ENCODE measurements at regions not wholly inside any gene's neighbourhood (a gene's known extent, or its start where the extent isn't known, plus 50 kb on each side); places are given as distances from the start of the nearest gene placed in this dataset.

GRCh38 chr1:81119319-81119718, 681.4 kb upstream of the ADGRL2 start:
- no peak overlapping the region for H3K4me3 ChIP-seq (ENCODE audit: low read depth, low read length, poor library complexity, severe bottlenecking)
- no peaks in the 10 kb centered on the region for H3K79me2 ChIP-seq (ENCODE audit: insufficient read depth, low read length)
- no peaks in the 10 kb centered on the region for H3K4me1 ChIP-seq (ENCODE audit: insufficient read depth, low read length, severe bottlenecking)
- H3F3A ChIP-seq (ENCODE audit: insufficient read depth, low read length), result no peaks in the 10 kb centered on the region
- no peak overlapping the region for H3K4me2 ChIP-seq (ENCODE audit: low read length)
- H3K9me2 ChIP-seq (ENCODE audit: low read depth, low read length), result no peaks in the 10 kb centered on the region
- TF ChIP-seq EZH2 (IDR thresholded peaks at IDR 0.05; ENCODE audit: borderline replicate concordance, low read length) (no peak), CTCF (IDR thresholded peaks at IDR 0.05; ENCODE audit: low read length) (no peak)
- H2AFZ ChIP-seq (ENCODE audit: low read length), result no peak overlapping the region
- no peaks in the 10 kb centered on the region for H3K27me3 ChIP-seq (ENCODE audit: insufficient read depth, low read length)
- H4K20me1 ChIP-seq (ENCODE audit: insufficient read depth, low read length), result no peaks in the 10 kb centered on the region
- no peak overlapping the region for H3K9ac ChIP-seq (ENCODE audit: low read length)
- no peaks in the 10 kb centered on the region for H3K9me3 ChIP-seq (ENCODE audit: low read length)
- no peaks in the 10 kb centered on the region for H3K36me3 ChIP-seq (ENCODE audit: insufficient read depth, low read length)
- no peak overlapping the region for H3K27ac ChIP-seq (ENCODE audit: low read depth, low read length, poor library complexity, severe bottlenecking)

DNA sequence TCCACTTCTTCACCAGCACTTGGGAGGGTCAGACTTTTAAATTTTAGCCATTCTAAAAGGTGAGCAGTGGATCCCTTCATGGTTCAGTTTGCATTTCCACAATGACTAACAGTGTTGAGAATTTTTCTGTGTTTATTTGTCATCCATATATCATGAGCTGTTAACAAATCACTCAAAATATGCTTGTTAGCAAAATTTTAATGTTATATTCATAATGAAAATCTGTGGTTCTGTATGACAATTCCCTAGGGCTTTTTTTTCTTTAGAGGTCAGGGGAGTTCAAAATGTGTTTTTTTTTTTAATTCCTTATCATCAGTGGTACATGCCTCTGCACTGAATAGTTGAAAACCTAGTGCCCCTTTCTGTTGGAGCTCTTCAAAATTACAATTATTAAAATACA, 682.2 kb upstream of the ADGRL2 start:
- Histone ChIP-seq H3F3A (ENCODE audit: insufficient read depth, low read length) (no peaks in the 10 kb centered on the region), H3K9me2 (ENCODE audit: low read depth, low read length) (no peaks in the 10 kb centered on the region), H3K79me2 (ENCODE audit: insufficient read depth, low read length) (no peaks in the 10 kb centered on the region)

DNA sequence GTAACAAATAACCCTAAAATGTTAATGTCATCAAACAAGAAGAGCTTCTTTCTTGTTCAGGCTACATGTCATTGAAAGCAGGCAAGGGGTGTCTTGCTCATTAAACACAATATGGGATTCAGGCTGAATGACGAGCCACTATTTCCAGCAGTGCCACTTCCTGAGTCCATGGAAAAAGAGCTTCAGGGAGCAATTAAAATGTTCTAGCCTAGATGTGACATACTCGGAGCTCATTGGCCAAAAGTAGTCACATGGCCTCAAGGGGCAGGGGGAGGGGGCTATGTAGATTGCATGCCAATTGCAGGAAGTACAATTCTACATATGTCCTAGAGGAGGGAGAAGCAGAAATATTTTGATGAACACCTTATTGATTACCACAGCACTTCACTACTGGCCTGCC, 685.3 kb upstream of the ADGRL2 start:
- no peak overlapping the region for H3K4me3 ChIP-seq (ENCODE audit: low read depth, low read length, poor library complexity, severe bottlenecking)
- no peak overlapping the region for H3K4me2 ChIP-seq (ENCODE audit: low read length)
- no peak overlapping the region for H3K27ac ChIP-seq (ENCODE audit: low read depth, low read length, poor library complexity, severe bottlenecking)
- no peaks in the 10 kb centered on the region for H3K27me3 ChIP-seq (ENCODE audit: insufficient read depth, low read length)
- no peak overlapping the region for H2AFZ ChIP-seq (ENCODE audit: low read length)
- no peaks in the 10 kb centered on the region for H3F3A ChIP-seq (ENCODE audit: insufficient read depth, low read length)
- H4K20me1 ChIP-seq (ENCODE audit: insufficient read depth, low read length), result no peaks in the 10 kb centered on the region
- no peak for TF ChIP-seq EZH2 (IDR thresholded peaks at IDR 0.05; ENCODE audit: borderline replicate concordance, low read length)
- no peak for TF ChIP-seq CTCF (IDR thresholded peaks at IDR 0.05; ENCODE audit: low read length)
- H3K9me2 ChIP-seq (ENCODE audit: low read depth, low read length), result no peaks in the 10 kb centered on the region
- no peaks in the 10 kb centered on the region for H3K36me3 ChIP-seq (ENCODE audit: insufficient read depth, low read length)
- no peaks in the 10 kb centered on the region for H3K9me3 ChIP-seq (ENCODE audit: low read length)
- no peak overlapping the region for H3K9ac ChIP-seq (ENCODE audit: low read length)
- H3K4me1 ChIP-seq (ENCODE audit: insufficient read depth, low read length, severe bottlenecking), result no peaks in the 10 kb centered on the region
- H3K79me2 ChIP-seq (ENCODE audit: insufficient read depth, low read length), result no peaks in the 10 kb centered on the region

More for the DNA sequence above, 682.2 kb upstream of the ADGRL2 start:
- Histone ChIP-seq H3K36me3 (ENCODE audit: insufficient read depth, low read length) (no peaks in the 10 kb centered on the region), H3K4me1 (ENCODE audit: insufficient read depth, low read length, severe bottlenecking) (no peaks in the 10 kb centered on the region), H3K9me3 (ENCODE audit: low read length) (no peaks in the 10 kb centered on the region), H3K4me3 (ENCODE audit: low read depth, low read length, poor library complexity, severe bottlenecking) (no peak overlapping the region), H4K20me1 (ENCODE audit: insufficient read depth, low read length) (no peaks in the 10 kb centered on the region), H2AFZ (ENCODE audit: low read length) (no peak overlapping the region), H3K27me3 (ENCODE audit: insufficient read depth, low read length) (no peaks in the 10 kb centered on the region), H3K9ac (ENCODE audit: low read length) (no peak overlapping the region), H3K27ac (ENCODE audit: low read depth, low read length, poor library complexity, severe bottlenecking) (no peak overlapping the region), H3K4me2 (ENCODE audit: low read length) (no peak overlapping the region)
- no peak for TF ChIP-seq EZH2 (IDR thresholded peaks at IDR 0.05; ENCODE audit: borderline replicate concordance, low read length)
- no peak for TF ChIP-seq CTCF (IDR thresholded peaks at IDR 0.05; ENCODE audit: low read length)
